ENCODE measurements at regions not wholly inside any gene's neighbourhood (a gene's known extent, or its start where the extent isn't known, plus 50 kb on each side); places are given as distances from the start of the nearest gene placed in this dataset.
A peak's percentile ranks its signal among the peaks of the same experiment; 100 is the strongest.

DNA sequence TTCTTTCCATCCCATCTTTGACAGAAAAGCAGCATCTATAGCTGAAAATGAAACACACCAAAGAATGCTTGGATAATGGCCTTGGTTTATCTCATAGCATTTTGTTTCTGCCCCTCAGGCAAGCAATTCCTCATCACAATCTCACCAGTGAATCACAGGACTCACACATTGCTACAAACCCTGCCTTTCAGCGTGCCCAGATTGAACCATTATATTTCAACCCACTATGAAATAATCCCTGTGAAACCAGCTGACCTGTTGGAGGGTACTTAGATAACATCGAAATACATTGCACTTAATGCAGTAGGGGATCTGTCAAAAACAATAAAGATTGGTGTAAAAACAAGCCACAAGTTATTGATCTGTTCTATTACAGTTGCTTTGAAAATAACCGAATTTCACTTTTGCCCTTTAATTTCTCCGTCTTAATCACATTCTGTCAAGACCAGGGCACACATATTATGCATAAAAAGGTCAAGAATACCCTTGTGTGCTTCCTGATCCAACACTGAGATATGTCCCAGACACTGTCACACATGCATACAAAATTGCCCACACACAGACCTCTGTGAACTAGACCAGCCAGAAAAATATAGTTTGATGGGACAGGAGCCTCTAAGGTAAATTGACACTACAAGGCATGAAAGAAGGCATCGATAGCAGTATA, 839.8 kb downstream of the NTRK3 start:
- no peak for DNase-seq
- H3K4me2 ChIP-seq (ENCODE audit: low read length): no peak overlapping the region
- H3K4me3 ChIP-seq (ENCODE audit: low read length): no peak overlapping the region
- no peak overlapping the region for H3K4ac ChIP-seq (ENCODE audit: low read depth, low read length)
- H3K4me1 ChIP-seq (ENCODE audit: control insufficient read depth, low read depth, low read length): no peaks in the 10 kb centered on the region
- no CpG with 5 or more reads among the region's 5 CpGs for WGBS (ENCODE audit: extremely low coverage, insufficient coverage, low lambda C conversion rate)
- no peak overlapping the region for H2BK120ac ChIP-seq (ENCODE audit: low read depth, low read length)
- H3K27me3 ChIP-seq (ENCODE audit: insufficient read depth, low read length, poor library complexity): no peaks in the 10 kb centered on the region
- no peak overlapping the region for H3K56ac ChIP-seq (ENCODE audit: low read length)
- no peak overlapping the region for H4K8ac ChIP-seq (ENCODE audit: low read depth, low read length)
- no peak overlapping the region for H3K18ac ChIP-seq (ENCODE audit: low read length)
- no peaks in the 10 kb centered on the region for H3K79me2 ChIP-seq (ENCODE audit: control insufficient read depth, insufficient read depth, low read length)
- no peak overlapping the region for H2BK15ac ChIP-seq (replicated peaks; ENCODE audit: low read depth)
- H3K27ac ChIP-seq (ENCODE audit: low read depth, low read length): no peak overlapping the region
- H2AK5ac ChIP-seq (ENCODE audit: low read length): no peak overlapping the region
- H4K5ac ChIP-seq (ENCODE audit: low read length): no peak overlapping the region
- no peaks in the 10 kb centered on the region for H3K36me3 ChIP-seq (ENCODE audit: control insufficient read depth, insufficient read depth, low read length)
- no peak overlapping the region for H2BK5ac ChIP-seq (ENCODE audit: low read length)
- no peak overlapping the region for H3K9ac ChIP-seq (ENCODE audit: low read length)
- H3K79me1 ChIP-seq (ENCODE audit: low read length): no peaks in the 10 kb centered on the region
- H3K23ac ChIP-seq (ENCODE audit: low read length): no peak overlapping the region

DNA sequence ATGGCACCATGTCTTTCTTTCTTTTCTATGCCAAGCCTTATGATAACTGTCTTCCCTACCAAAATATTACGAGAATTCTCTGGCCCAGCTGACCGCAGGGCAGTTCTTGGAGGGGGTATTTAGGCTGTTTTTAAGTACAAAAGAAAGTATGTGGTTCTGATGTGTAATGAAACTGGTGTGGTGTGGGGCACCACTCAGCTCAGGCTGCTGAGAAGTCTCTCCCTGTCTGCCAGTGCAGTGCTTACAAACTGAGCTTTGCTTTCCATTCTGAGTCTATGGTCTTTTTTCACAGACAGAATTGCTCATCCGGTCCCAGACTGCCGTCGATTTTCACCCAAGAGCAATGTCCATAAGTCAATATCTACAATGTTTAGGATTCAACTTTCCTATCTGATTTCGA, 847.6 kb downstream of the NTRK3 start:
- Histone ChIP-seq H3K56ac (ENCODE audit: low read length) (no peak overlapping the region), H3K4me3 (ENCODE audit: low read length) (no peak overlapping the region), H2AK5ac (ENCODE audit: low read length) (no peak overlapping the region)

DNA sequence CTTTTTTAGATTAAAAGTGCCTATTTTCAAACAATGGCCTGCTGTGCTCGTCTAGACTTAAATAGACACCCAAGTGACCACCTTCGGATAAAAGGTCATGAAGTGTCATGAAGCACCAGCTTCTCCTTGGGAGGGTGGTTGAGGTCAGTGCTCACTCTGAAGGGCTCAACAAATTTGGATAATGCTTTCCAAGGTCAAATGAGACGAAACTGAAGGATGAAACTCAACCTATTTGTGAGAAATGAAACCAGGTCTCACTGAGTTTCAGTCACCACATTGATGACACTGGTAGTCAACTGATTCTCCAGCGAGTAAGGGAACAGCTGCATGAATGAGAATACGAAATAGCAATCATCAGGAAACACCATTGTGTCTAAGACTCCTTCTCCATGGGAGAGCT, 852.6 kb downstream of the NTRK3 start:
- no peak overlapping the region for H3K23ac ChIP-seq (ENCODE audit: low read length)
- H3K27ac ChIP-seq (ENCODE audit: low read depth, low read length): no peak overlapping the region
- H3K4ac ChIP-seq (ENCODE audit: low read depth, low read length): no peak overlapping the region
- H3K4me1 ChIP-seq (ENCODE audit: control insufficient read depth, low read depth, low read length): peaks cover 2% of the 10 kb centered on the region
- no CpG with 5 or more reads among the region's 5 CpGs for WGBS (ENCODE audit: extremely low coverage, insufficient coverage, low lambda C conversion rate)
- H4K8ac ChIP-seq (ENCODE audit: low read depth, low read length): no peak overlapping the region
- H2BK120ac ChIP-seq (ENCODE audit: low read depth, low read length): no peak overlapping the region
- H3K18ac ChIP-seq (ENCODE audit: low read length): no peak overlapping the region
- H3K36me3 ChIP-seq (ENCODE audit: control insufficient read depth, insufficient read depth, low read length): no peaks in the 10 kb centered on the region
- H3K27me3 ChIP-seq (ENCODE audit: insufficient read depth, low read length, poor library complexity): no peaks in the 10 kb centered on the region
- no peak for DNase-seq
- no peak overlapping the region for H2BK15ac ChIP-seq (replicated peaks; ENCODE audit: low read depth)
- no peak overlapping the region for H3K56ac ChIP-seq (ENCODE audit: low read length)
- H4K5ac ChIP-seq (ENCODE audit: low read length): no peak overlapping the region
- H3K4me3 ChIP-seq (ENCODE audit: low read length): no peak overlapping the region
- no peak overlapping the region for H2AK5ac ChIP-seq (ENCODE audit: low read length)
- no peak overlapping the region for H3K4me2 ChIP-seq (ENCODE audit: low read length)
- H3K9ac ChIP-seq (ENCODE audit: low read length): no peak overlapping the region
- no peaks in the 10 kb centered on the region for H3K79me2 ChIP-seq (ENCODE audit: control insufficient read depth, insufficient read depth, low read length)
- no peak overlapping the region for H2BK5ac ChIP-seq (ENCODE audit: low read length)
- H3K79me1 ChIP-seq (ENCODE audit: low read length): no peaks in the 10 kb centered on the region

More for the DNA sequence above, 847.6 kb downstream of the NTRK3 start:
- H3K27ac ChIP-seq (ENCODE audit: low read depth, low read length): no peak overlapping the region
- no peaks in the 10 kb centered on the region for H3K27me3 ChIP-seq (ENCODE audit: insufficient read depth, low read length, poor library complexity)
- no peak overlapping the region for H4K8ac ChIP-seq (ENCODE audit: low read depth, low read length)
- no peak overlapping the region for H4K5ac ChIP-seq (ENCODE audit: low read length)
- H3K79me2 ChIP-seq (ENCODE audit: control insufficient read depth, insufficient read depth, low read length): no peaks in the 10 kb centered on the region
- H2BK120ac ChIP-seq (ENCODE audit: low read depth, low read length): no peak overlapping the region
- H3K4me1 ChIP-seq (ENCODE audit: control insufficient read depth, low read depth, low read length): peaks cover 2% of the 10 kb centered on the region
- no peak overlapping the region for H3K4me2 ChIP-seq (ENCODE audit: low read length)
- no peak overlapping the region for H2BK15ac ChIP-seq (replicated peaks; ENCODE audit: low read depth)
- H3K79me1 ChIP-seq (ENCODE audit: low read length): no peaks in the 10 kb centered on the region
- whole genome bisulfite sequencing (ENCODE audit: extremely low coverage, insufficient coverage, low lambda C conversion rate): no CpG with 5 or more reads among the region's 6 CpGs
- no peak overlapping the region for H3K9ac ChIP-seq (ENCODE audit: low read length)
- no peak overlapping the region for H3K18ac ChIP-seq (ENCODE audit: low read length)
- H3K23ac ChIP-seq (ENCODE audit: low read length): no peak overlapping the region
- no peak overlapping the region for H2BK5ac ChIP-seq (ENCODE audit: low read length)
- H3K36me3 ChIP-seq (ENCODE audit: control insufficient read depth, insufficient read depth, low read length): no peaks in the 10 kb centered on the region
- no peak for DNase-seq
- H3K4ac ChIP-seq (ENCODE audit: low read depth, low read length): no peak overlapping the region

DNA sequence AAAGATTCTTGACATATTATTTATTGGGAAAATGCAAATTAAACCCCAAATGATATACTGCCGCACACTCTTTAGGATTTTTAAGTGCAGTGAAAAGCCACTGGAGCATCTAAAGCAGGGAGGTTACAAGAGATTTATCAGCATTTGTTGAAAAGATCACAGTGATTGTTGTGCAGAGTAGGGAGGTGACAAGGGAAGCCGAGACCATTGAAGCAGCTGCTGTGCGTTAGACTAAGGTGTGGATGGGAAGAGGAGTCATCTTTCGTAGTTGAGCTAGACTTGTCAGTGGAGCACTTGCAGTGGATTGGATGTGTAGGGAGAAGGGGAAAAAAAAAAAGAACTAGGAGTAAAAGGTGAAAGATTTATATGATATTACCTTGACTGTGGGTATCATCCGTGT, 854.6 kb downstream of the NTRK3 start:
- Histone ChIP-seq H2AK5ac (ENCODE audit: low read length) (no peak overlapping the region), H3K23ac (ENCODE audit: low read length) (no peak overlapping the region), H3K4me1 (ENCODE audit: control insufficient read depth, low read depth, low read length) (no peaks in the 10 kb centered on the region), H3K4me3 (ENCODE audit: low read length) (no peak overlapping the region), H2BK5ac (ENCODE audit: low read length) (no peak overlapping the region), H3K27me3 (ENCODE audit: insufficient read depth, low read length, poor library complexity) (no peaks in the 10 kb centered on the region), H4K5ac (ENCODE audit: low read length) (no peak overlapping the region), H3K27ac (ENCODE audit: low read depth, low read length) (no peak overlapping the region), H3K79me1 (ENCODE audit: low read length) (no peaks in the 10 kb centered on the region), H3K18ac (ENCODE audit: low read length) (no peak overlapping the region), H3K9ac (ENCODE audit: low read length) (no peak overlapping the region), H3K56ac (ENCODE audit: low read length) (no peak overlapping the region), H3K4me2 (ENCODE audit: low read length) (no peak overlapping the region), H4K8ac (ENCODE audit: low read depth, low read length) (no peak overlapping the region), H2BK120ac (ENCODE audit: low read depth, low read length) (no peak overlapping the region), H3K79me2 (ENCODE audit: control insufficient read depth, insufficient read depth, low read length) (no peaks in the 10 kb centered on the region), H2BK15ac (replicated peaks; ENCODE audit: low read depth) (no peak overlapping the region), H3K36me3 (ENCODE audit: control insufficient read depth, insufficient read depth, low read length) (no peaks in the 10 kb centered on the region), H3K4ac (ENCODE audit: low read depth, low read length) (no peak overlapping the region)
- no peak for DNase-seq
- no CpG with 5 or more reads among the region's 5 CpGs for WGBS (ENCODE audit: extremely low coverage, insufficient coverage, low lambda C conversion rate)

DNA sequence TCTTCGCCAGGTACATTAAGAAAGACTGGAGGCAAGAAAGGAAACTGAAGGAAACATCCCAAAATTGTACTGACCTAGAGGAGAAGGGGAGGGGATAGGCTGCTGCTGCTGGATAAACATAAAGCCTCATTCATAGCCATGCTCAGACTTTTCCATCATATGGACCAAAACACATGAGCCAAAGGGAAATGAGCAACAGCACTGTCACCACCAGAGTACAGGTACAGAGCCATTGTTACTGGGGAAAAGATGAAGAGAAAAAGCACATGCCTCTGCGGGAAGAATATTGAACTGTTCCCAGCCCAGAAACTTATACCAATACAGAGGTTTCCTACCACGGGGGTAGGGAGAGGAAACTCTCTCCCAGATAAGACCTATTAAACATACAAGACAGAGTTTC, 861.9 kb downstream of the NTRK3 start:
- no peak overlapping the region for H3K18ac ChIP-seq (ENCODE audit: low read length)
- H3K23ac ChIP-seq (ENCODE audit: low read length): no peak overlapping the region
- no peak overlapping the region for H2BK120ac ChIP-seq (ENCODE audit: low read depth, low read length)
- H2BK15ac ChIP-seq (replicated peaks; ENCODE audit: low read depth): no peak overlapping the region
- H3K36me3 ChIP-seq (ENCODE audit: control insufficient read depth, insufficient read depth, low read length): no peaks in the 10 kb centered on the region
- no peak overlapping the region for H4K8ac ChIP-seq (ENCODE audit: low read depth, low read length)
- no peaks in the 10 kb centered on the region for H3K79me2 ChIP-seq (ENCODE audit: control insufficient read depth, insufficient read depth, low read length)
- no CpG with 5 or more reads among the region's 3 CpGs for WGBS (ENCODE audit: extremely low coverage, insufficient coverage, low lambda C conversion rate)
- H3K56ac ChIP-seq (ENCODE audit: low read length): no peak overlapping the region
- no peak overlapping the region for H3K4ac ChIP-seq (ENCODE audit: low read depth, low read length)
- no peak overlapping the region for H3K27ac ChIP-seq (ENCODE audit: low read depth, low read length)
- no peak for DNase-seq
- no peak overlapping the region for H3K9ac ChIP-seq (ENCODE audit: low read length)
- H3K27me3 ChIP-seq (ENCODE audit: insufficient read depth, low read length, poor library complexity): no peaks in the 10 kb centered on the region
- H3K79me1 ChIP-seq (ENCODE audit: low read length): no peaks in the 10 kb centered on the region
- no peaks in the 10 kb centered on the region for H3K4me1 ChIP-seq (ENCODE audit: control insufficient read depth, low read depth, low read length)
- H3K4me3 ChIP-seq (ENCODE audit: low read length): no peak overlapping the region
- no peak overlapping the region for H3K4me2 ChIP-seq (ENCODE audit: low read length)
- no peak overlapping the region for H2AK5ac ChIP-seq (ENCODE audit: low read length)
- no peak overlapping the region for H2BK5ac ChIP-seq (ENCODE audit: low read length)
- H4K5ac ChIP-seq (ENCODE audit: low read length): no peak overlapping the region

DNA sequence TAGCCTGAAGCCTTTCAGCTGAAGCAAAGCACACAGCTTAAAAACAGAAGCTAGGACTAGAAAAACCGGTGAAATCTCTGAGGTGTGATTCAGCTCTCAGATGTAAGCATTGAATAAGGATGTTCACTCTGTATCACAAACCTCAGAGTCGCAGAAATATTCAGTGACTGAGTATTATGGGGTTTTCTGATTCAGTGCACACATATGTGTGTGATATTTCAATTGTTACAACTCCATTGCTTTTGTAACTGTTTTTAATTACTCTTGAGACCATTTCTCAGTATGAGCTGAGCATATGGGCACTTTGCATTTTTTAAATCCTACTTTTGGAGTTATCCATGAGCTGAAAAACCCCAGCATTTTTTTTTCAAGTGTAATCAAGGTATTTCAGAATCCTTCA, 868.8 kb downstream of the NTRK3 start:
- no peak overlapping the region for H2BK120ac ChIP-seq (ENCODE audit: low read depth, low read length)
- no peaks in the 10 kb centered on the region for H3K27me3 ChIP-seq (ENCODE audit: insufficient read depth, low read length, poor library complexity)
- H3K36me3 ChIP-seq (ENCODE audit: control insufficient read depth, insufficient read depth, low read length): no peaks in the 10 kb centered on the region
- H3K79me2 ChIP-seq (ENCODE audit: control insufficient read depth, insufficient read depth, low read length): no peaks in the 10 kb centered on the region
- H3K23ac ChIP-seq (ENCODE audit: low read length): no peak overlapping the region
- H3K4me1 ChIP-seq (ENCODE audit: control insufficient read depth, low read depth, low read length): no peaks in the 10 kb centered on the region
- no peak overlapping the region for H2BK15ac ChIP-seq (replicated peaks; ENCODE audit: low read depth)
- no peak overlapping the region for H3K4me2 ChIP-seq (ENCODE audit: low read length)
- no peak overlapping the region for H3K18ac ChIP-seq (ENCODE audit: low read length)
- no peaks in the 10 kb centered on the region for H3K79me1 ChIP-seq (ENCODE audit: low read length)
- no peak overlapping the region for H2AK5ac ChIP-seq (ENCODE audit: low read length)
- no peak overlapping the region for H3K27ac ChIP-seq (ENCODE audit: low read depth, low read length)
- no CpG with 5 or more reads among the region's 2 CpGs for WGBS (ENCODE audit: extremely low coverage, insufficient coverage, low lambda C conversion rate)
- no peak overlapping the region for H2BK5ac ChIP-seq (ENCODE audit: low read length)
- no peak overlapping the region for H4K5ac ChIP-seq (ENCODE audit: low read length)
- H3K4ac ChIP-seq (ENCODE audit: low read depth, low read length): no peak overlapping the region
- DNase-seq: no peak
- peak overlapping the region; percentile 13 for H4K8ac ChIP-seq (ENCODE audit: low read depth, low read length)
- no peak overlapping the region for H3K56ac ChIP-seq (ENCODE audit: low read length)
- H3K9ac ChIP-seq (ENCODE audit: low read length): no peak overlapping the region
- no peak overlapping the region for H3K4me3 ChIP-seq (ENCODE audit: low read length)

Measured in mesendoderm (in vitro differentiated cells).